Activated B cell treated with CpG ODN at 0.5 μM for 24 hours (primary cell): ENCODE measurements at regions not wholly inside any gene's neighbourhood (a gene's known extent, or its start where the extent isn't known, plus 50 kb on each side); places are given as distances from the start of the nearest gene placed in this dataset.

Experiments
- ATAC-seq: fragments of 200-7000 bp; cut with Tn5 transposase; one replicate; pipeline ENCODE4 v1.10.0; 2021; ENCODE audit warnings: low read depth, mild to moderate bottlenecking, moderate library complexity
- CTCF ChIA-PET: fragments of 350-600 bp; sonication (Branson Sonifier 250); formaldehyde crosslinking; loops from one replicate; lab custom pipeline; 2021; ENCODE audit warnings: antibody characterized with exemption; lab: Charles Lee
- POLR2A ChIA-PET: fragments of 350-600 bp; sonication (Branson Sonifier 250); formaldehyde crosslinking; loops from one replicate; lab custom pipeline; 2021; ENCODE audit warnings: antibody characterized with exemption; lab: Charles Lee
- DNase-seq: peaks from one replicate; pipeline ENCODE4 v3.0.0; 2022
- H3K27ac Mint-ChIP-seq: one replicate; pipeline ENCODE4 v1.8.0; 2020; ENCODE audit warnings: mixed read lengths
- H3K27me3 Mint-ChIP-seq: one replicate; pipeline ENCODE4 v1.8.0; 2021; ENCODE audit warnings: mixed read lengths
- H3K36me3 Mint-ChIP-seq: one replicate; pipeline ENCODE4 v1.8.0; 2021; ENCODE audit warnings: low read depth, mixed read lengths
- H3K4me1 Mint-ChIP-seq: one replicate; pipeline ENCODE4 v1.8.0; 2021; ENCODE audit warnings: mixed read lengths
- H3K4me3 Mint-ChIP-seq: one replicate; pipeline ENCODE4 v1.8.0; 2020; ENCODE audit warnings: mild to moderate bottlenecking, mixed read lengths
- H3K9me3 Mint-ChIP-seq: one replicate; pipeline ENCODE4 v1.8.0; 2020; ENCODE audit warnings: mixed read lengths
- intact Hi-C: fragments of 100-400 bp; cut with micrococcal nuclease; formaldehyde crosslinking; loops from one replicate; pipeline ENCODE4 v1.15.1; 2024
- TF ChIP-seq, protein P1 (sequence below): fragments of 200-600 bp; IDR thresholded peaks from one replicate; pipeline ENCODE4 v1.8.0; 2022; ENCODE audit warnings: antibody characterized with exemption, mild to moderate bottlenecking

DNA sequence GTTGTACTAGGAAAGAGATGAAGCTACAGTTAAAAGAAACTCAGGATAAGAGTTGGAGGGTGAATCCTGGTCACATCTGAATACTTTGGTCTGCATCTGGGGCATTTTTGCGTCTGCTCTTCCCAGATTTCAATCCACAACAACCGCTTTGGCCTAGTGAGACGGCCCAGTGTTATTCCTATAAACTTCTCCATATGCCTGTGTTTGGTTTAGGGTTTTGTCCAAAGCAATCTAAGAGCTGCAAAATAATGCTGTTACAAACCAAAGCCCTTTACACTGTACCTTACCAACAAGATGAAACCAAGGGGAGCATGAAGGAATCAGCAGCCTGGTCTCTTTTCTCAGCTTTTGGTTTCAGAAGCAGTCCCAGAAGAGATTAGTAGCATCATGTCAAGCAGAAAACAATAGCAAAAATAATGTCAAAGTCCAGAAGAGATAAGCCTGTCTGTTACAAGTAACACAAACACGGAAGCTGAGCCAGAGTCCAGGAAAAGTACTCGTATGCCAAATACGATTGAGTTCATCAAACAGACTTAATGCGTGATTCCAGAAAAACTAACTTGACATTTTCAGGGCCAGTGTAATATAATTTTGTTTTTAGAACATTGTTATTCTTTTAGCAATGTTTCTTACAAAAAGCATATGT lies 379.9 kb upstream of the ACO1 start:
- POLR2A ChIA-PET = no interaction called here
- TF ChIP-seq, protein P1, sequence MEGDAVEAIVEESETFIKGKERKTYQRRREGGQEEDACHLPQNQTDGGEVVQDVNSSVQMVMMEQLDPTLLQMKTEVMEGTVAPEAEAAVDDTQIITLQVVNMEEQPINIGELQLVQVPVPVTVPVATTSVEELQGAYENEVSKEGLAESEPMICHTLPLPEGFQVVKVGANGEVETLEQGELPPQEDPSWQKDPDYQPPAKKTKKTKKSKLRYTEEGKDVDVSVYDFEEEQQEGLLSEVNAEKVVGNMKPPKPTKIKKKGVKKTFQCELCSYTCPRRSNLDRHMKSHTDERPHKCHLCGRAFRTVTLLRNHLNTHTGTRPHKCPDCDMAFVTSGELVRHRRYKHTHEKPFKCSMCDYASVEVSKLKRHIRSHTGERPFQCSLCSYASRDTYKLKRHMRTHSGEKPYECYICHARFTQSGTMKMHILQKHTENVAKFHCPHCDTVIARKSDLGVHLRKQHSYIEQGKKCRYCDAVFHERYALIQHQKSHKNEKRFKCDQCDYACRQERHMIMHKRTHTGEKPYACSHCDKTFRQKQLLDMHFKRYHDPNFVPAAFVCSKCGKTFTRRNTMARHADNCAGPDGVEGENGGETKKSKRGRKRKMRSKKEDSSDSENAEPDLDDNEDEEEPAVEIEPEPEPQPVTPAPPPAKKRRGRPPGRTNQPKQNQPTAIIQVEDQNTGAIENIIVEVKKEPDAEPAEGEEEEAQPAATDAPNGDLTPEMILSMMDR = no peak
- Mint-ChIP-seq H3K4me1 (no peaks in the 10 kb centered on the region), H3K36me3 (no peaks in the 10 kb centered on the region), H3K4me3 (no peak overlapping the region), H3K9me3 (no peaks in the 10 kb centered on the region), H3K27me3 (no peaks in the 10 kb centered on the region), H3K27ac (no peak overlapping the region)
- no peak for ATAC-seq
- CTCF ChIA-PET = no interaction called here
- DNase-seq = no peak
- intact Hi-C loops = no loop called here

DNA sequence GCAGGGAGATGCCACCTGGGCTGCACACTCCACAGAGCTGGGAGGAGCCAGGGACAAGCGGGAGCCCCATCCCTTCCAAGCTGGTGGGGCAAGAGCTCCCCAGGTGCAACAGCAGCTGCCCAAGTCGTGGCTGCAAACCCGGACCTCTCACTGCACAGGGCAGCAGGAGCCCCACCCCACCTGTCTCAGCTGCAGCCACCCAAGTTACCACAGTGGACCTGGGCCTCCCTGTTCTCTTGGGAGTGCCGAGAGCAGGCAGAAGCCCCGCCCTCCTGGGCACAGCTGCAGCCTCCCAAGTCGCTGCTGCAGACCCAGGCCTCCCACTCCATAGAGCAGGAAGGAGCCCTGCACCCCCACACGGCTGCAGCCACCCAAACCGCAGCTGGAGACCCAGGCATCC lies 374.1 kb upstream of the ACO1 start:
- intact Hi-C loops = no loop called here
- H3K27ac Mint-ChIP-seq = no peak overlapping the region
- no peaks in the 10 kb centered on the region for H3K4me1 Mint-ChIP-seq
- ATAC-seq (no peak), DNase-seq (no peak)
- ChIA-PET CTCF (no interaction called here), POLR2A (no interaction called here)
- H3K36me3 Mint-ChIP-seq = no peaks in the 10 kb centered on the region
- no peak overlapping the region for H3K4me3 Mint-ChIP-seq
- H3K27me3 Mint-ChIP-seq = no peaks in the 10 kb centered on the region
- H3K9me3 Mint-ChIP-seq = no peaks in the 10 kb centered on the region
- TF ChIP-seq, protein P1 = no peak

DNA sequence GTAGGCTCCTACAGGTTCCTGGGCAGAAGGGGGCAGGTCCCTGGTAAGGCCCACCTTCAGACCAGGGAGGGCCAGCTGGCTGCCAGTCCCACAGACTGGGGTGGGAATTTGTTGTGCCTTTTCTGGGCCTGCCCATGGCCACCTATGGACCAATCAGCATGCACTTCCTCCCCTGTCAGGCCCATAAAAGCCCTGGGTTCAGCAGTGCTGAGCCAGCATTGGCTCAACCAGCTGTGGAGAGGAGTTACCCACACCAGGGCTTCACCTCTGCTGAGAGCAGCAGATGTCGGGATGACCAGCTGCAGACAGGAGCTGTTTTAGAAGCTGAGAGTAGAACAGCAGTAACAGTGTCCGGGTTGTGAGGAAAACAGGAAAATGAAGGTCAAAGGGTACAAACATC lies 373.4 kb upstream of the ACO1 start:
- Mint-ChIP-seq H3K27ac (no peak overlapping the region), H3K9me3 (no peaks in the 10 kb centered on the region), H3K36me3 (no peaks in the 10 kb centered on the region), H3K4me3 (no peak overlapping the region), H3K4me1 (no peaks in the 10 kb centered on the region), H3K27me3 (no peaks in the 10 kb centered on the region)
- DNase-seq = no peak
- intact Hi-C loops = no loop called here
- POLR2A ChIA-PET = no interaction called here
- CTCF ChIA-PET = no interaction called here
- TF ChIP-seq, protein P1 = no peak
- no peak for ATAC-seq

DNA sequence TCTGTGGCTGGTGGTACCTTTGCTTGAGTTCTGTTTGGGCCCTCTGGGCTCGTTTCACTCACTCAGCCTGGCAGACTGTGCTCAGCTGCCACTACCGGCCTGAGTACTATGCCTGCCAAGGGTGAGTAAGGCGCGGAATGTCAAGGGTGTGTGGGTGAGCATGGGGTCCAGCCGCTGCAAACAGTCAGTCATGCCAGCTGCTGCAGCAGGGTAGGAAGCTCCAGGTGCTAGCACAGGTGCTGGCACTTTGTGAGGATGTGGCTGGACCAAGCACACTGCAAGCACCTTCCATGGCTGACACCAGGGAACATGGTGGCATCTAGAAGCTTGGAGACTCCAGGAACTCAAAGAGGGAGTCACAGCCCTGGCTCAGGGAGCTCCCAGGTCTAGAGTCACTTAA lies 368.6 kb upstream of the ACO1 start:
- Mint-ChIP-seq H3K9me3 (no peaks in the 10 kb centered on the region), H3K27me3 (no peaks in the 10 kb centered on the region), H3K4me3 (no peak overlapping the region), H3K36me3 (no peaks in the 10 kb centered on the region), H3K27ac (no peak overlapping the region), H3K4me1 (no peaks in the 10 kb centered on the region)
- ATAC-seq (no peak), DNase-seq (no peak)
- TF ChIP-seq, protein P1 = no peak
- POLR2A ChIA-PET = no interaction called here
- CTCF ChIA-PET = no interaction called here
- intact Hi-C loops = no loop called here

DNA sequence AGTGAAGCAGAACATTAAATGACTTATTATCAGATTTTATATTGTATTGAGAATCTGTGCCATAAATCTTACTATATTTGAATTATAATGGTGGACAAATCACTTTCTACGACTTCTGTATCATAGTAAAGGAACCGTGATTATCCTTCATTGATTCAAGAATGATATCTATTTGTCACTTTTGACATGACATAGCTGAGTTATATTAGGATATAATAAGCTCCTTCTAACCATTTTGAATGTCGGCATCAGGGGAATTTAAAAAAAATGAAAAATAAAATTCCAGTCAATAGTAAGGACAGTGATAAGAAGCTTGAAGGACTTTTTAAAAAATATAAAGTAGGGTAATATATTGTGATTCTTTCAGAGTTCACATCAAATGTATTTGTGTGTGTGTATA lies 338.9 kb upstream of the ACO1 start:
- Mint-ChIP-seq H3K4me1 (no peaks in the 10 kb centered on the region), H3K36me3 (no peaks in the 10 kb centered on the region), H3K27me3 (no peaks in the 10 kb centered on the region), H3K27ac (no peak overlapping the region), H3K4me3 (no peak overlapping the region), H3K9me3 (no peaks in the 10 kb centered on the region)
- TF ChIP-seq, protein P1 = no peak
- no peak for DNase-seq
- CTCF ChIA-PET = no interaction called here
- intact Hi-C loops = no loop called here
- no peak for ATAC-seq
- POLR2A ChIA-PET = no interaction called here
